ENCODE measurements at regions not wholly inside any gene's neighbourhood (a gene's known extent, or its start where the extent isn't known, plus 50 kb on each side); places are given as distances from the start of the nearest gene placed in this dataset.

DNA sequence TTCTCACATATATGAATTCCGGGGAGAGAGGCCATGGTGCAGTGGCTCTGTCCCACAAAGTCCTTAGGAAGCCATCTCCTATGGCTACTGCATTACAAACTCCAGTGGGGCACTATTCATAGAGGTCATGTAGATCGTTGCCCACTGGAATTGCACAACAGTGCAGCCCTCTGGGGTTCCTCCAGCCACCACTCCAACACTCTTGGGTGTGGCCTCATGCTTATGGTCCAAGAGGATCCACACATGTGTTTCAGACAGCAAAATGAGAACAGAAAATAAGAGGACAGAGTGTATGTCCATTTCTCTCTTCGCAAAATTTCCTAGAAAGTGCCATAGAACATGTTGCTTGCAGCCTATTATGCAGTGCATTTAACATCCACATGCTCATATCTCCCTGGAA lies 444.2 kb upstream of the FAM241A start:
- H3K27ac Mint-ChIP-seq: no peak overlapping the region
- ATAC-seq: no peak
- H3K36me3 Mint-ChIP-seq (ENCODE audit: low read depth): no peaks in the 10 kb centered on the region
- H3K4me1 Mint-ChIP-seq: no peaks in the 10 kb centered on the region
- H3K4me3 Mint-ChIP-seq: no peak overlapping the region
- no peak for DNase-seq
- ChIA-PET CTCF (no interaction called here), POLR2A (no interaction called here)
- H3K27me3 Mint-ChIP-seq: no peaks in the 10 kb centered on the region
- H3K9me3 Mint-ChIP-seq (ENCODE audit: low read depth): no peaks in the 10 kb centered on the region
- intact Hi-C loops (cut with DNase I, micrococcal nuclease): no loop called here

DNA sequence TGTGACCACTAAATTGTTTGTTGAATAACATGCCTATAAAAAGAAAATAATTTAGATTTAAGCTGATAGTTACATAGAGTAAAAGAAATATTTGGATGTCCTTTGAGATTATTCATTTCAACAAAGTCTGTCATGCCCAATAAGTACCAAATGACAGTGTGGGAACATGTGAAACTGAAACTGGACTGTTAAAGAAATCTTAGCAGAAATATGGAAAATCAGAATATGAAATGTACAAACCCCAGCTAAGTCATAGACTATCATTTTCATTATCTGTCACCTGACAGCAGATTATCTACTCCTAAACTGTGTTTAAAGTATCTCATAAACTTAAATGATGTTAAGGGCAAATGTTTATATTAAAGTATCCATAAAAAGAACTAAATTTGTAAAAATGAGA lies 437.8 kb upstream of the FAM241A start:
- no peaks in the 10 kb centered on the region for H3K27me3 Mint-ChIP-seq
- DNase-seq: no peak
- H3K9me3 Mint-ChIP-seq (ENCODE audit: low read depth): no peaks in the 10 kb centered on the region
- ATAC-seq: no peak
- no peak overlapping the region for H3K27ac Mint-ChIP-seq
- H3K4me1 Mint-ChIP-seq: no peaks in the 10 kb centered on the region
- CTCF ChIA-PET: no interaction called here
- POLR2A ChIA-PET: no interaction called here
- no peaks in the 10 kb centered on the region for H3K36me3 Mint-ChIP-seq (ENCODE audit: low read depth)
- intact Hi-C loops (cut with DNase I, micrococcal nuclease): no loop called here
- H3K4me3 Mint-ChIP-seq: no peak overlapping the region

DNA sequence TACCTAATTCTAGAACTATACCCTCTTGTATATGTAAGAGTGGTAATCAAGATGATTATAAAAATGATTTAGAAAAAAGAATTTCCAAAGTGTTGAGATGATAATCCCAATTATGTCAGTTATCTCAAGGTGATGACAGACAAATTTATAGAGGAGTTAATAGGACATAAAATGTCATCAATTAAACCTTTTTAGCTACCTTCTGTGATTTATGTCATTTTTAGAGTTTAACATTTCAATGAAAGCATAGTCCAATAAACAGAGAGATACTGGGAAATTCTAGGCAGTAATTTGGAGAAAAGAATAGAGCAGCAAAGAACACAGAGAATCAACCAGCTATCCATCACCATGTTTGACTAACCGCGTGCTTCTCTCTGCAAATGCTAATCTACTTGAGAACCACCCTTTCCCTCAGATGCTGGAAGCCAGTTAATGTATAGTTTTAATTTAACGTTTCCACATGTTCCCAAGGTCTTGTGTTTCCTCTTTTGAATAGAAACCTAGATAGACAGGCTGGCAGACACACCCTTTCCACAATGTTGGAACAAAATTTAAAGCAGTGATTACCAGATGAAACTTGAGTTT lies 433.1 kb upstream of the FAM241A start:
- Mint-ChIP-seq H3K27ac (no peak overlapping the region), H3K36me3 (ENCODE audit: low read depth) (no peaks in the 10 kb centered on the region), H3K4me3 (no peak overlapping the region), H3K27me3 (no peaks in the 10 kb centered on the region), H3K4me1 (no peaks in the 10 kb centered on the region), H3K9me3 (ENCODE audit: low read depth) (no peaks in the 10 kb centered on the region)
- CTCF ChIA-PET: no interaction called here
- DNase-seq (no peak), ATAC-seq (no peak)
- POLR2A ChIA-PET: no interaction called here
- intact Hi-C loops (cut with DNase I, micrococcal nuclease): no loop called here

DNA sequence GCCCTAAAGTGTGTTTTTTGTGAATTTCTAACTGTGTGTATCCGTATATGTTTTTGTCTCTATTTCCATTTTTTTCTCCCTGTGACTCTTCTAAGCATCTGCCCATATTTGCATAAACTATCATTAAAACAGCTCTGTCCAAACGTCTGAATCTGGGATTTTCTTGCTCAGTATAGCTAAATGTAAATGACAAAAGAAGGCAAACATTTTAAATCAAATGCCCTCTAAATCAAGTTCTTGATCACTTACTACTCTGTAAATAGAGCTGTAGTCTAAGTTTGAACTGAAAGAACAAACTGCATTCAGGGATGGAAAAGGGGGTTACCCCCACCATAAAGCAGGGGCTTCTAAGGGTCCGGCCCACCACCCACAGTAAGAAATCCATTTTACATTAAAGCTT lies 432.0 kb upstream of the FAM241A start:
- POLR2A ChIA-PET: no interaction called here
- intact Hi-C loops (cut with DNase I, micrococcal nuclease): no loop called here

DNA sequence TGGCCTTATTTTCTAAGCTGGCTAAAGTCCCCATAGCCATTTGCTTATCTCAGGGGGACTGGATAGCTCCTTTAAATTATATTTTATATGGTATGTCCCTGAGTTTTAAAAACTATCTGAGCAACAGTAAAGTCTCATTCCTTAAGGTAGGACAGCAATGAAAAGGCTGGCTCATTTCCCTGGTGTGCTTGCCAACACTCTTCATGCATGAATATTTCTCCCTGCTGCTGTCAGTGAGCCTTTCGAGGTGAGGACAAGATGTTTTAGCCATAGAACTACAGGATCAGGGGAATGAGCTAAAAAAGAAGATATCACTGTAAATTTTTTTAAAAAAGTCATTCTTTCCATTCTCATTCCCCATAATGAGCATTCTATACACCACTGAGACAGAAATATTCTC lies 427.3 kb upstream of the FAM241A start:
- no peaks in the 10 kb centered on the region for H3K9me3 Mint-ChIP-seq (ENCODE audit: low read depth)
- DNase-seq: no peak
- no peak overlapping the region for H3K27ac Mint-ChIP-seq
- H3K27me3 Mint-ChIP-seq: no peaks in the 10 kb centered on the region
- intact Hi-C loops (cut with DNase I, micrococcal nuclease): no loop called here
- POLR2A ChIA-PET: no interaction called here
- CTCF ChIA-PET: no interaction called here
- H3K36me3 Mint-ChIP-seq (ENCODE audit: low read depth): no peaks in the 10 kb centered on the region
- no peak for ATAC-seq
- no peak overlapping the region for H3K4me3 Mint-ChIP-seq
- no peaks in the 10 kb centered on the region for H3K4me1 Mint-ChIP-seq

More for the DNA sequence above, 432.0 kb upstream of the FAM241A start:
- H3K4me3 Mint-ChIP-seq: no peak overlapping the region
- no peaks in the 10 kb centered on the region for H3K9me3 Mint-ChIP-seq (ENCODE audit: low read depth)
- ATAC-seq (no peak), DNase-seq (no peak)
- no peaks in the 10 kb centered on the region for H3K27me3 Mint-ChIP-seq
- CTCF ChIA-PET: no interaction called here
- no peaks in the 10 kb centered on the region for H3K4me1 Mint-ChIP-seq
- no peak overlapping the region for H3K27ac Mint-ChIP-seq
- H3K36me3 Mint-ChIP-seq (ENCODE audit: low read depth): no peaks in the 10 kb centered on the region

DNA sequence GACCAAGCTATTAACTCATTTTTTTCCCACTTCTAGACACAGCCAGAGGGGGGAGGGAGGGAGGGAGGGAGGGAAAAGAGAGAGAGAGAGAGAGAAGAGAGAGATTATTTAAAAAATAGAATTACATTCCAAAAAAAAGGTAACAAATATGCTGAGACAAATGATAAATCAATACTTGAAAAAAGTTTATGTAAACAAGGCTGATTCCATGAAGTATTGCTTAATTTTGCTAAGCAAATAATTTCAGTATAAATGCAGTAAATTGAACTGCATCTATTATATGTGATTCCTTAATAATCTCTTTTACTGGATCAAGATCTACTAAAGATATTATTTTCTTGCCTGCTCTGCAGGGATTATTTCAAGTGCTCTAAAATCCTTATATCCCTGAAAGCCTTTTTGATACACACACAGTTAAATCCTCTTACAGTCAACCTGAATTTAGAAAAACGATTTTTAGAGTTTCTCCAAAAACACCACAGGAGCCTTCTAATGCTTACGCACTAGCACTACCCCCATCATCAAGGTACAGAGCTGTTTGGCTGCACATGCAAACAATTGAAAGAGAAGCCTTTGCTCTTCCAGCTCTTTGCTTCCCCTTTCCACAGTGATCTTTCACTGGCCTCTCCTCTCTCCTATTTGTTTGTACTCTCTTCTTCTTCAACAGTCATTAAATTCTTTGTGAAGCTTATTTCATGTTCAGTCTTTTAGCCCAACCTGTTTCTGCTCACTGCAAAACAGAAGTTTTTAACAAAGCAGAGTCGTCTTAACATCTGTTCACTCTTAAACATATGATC lies 426.3 kb upstream of the FAM241A start:
- H3K9me3 Mint-ChIP-seq (ENCODE audit: low read depth): no peaks in the 10 kb centered on the region
- ChIA-PET POLR2A (no interaction called here), CTCF (no interaction called here)
- no peaks in the 10 kb centered on the region for H3K36me3 Mint-ChIP-seq (ENCODE audit: low read depth)
- H3K4me1 Mint-ChIP-seq: no peaks in the 10 kb centered on the region
- no peak for ATAC-seq
- H3K27me3 Mint-ChIP-seq: no peaks in the 10 kb centered on the region
- no peak overlapping the region for H3K27ac Mint-ChIP-seq
- intact Hi-C loops (cut with DNase I, micrococcal nuclease): no loop called here
- no peak for DNase-seq
- no peak overlapping the region for H3K4me3 Mint-ChIP-seq

DNA sequence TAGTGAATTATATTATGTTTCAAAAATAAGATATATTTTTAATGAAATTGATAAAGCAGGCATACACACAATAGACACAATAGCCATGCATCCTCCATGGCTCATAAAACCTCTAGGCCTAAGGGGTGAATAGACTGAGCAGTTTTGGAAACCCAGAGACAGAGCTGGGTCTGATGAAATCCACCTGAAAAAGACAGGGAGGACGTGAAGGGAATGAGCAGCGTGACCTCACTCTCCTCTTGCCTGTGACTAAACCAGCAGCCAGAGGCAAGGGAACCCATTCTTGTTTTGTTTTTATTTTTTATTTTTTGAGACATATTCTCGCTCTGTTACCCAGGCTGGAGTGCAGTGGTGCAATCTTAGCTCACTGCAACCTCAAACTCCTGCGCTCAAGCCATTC lies 424.4 kb upstream of the FAM241A start:
- intact Hi-C loops (cut with DNase I, micrococcal nuclease): no loop called here
- POLR2A ChIA-PET: no interaction called here
- DNase-seq: no peak
- Mint-ChIP-seq H3K4me1 (no peaks in the 10 kb centered on the region), H3K36me3 (ENCODE audit: low read depth) (no peaks in the 10 kb centered on the region), H3K4me3 (no peak overlapping the region), H3K27ac (no peak overlapping the region), H3K9me3 (ENCODE audit: low read depth) (no peaks in the 10 kb centered on the region), H3K27me3 (no peaks in the 10 kb centered on the region)
- ATAC-seq: no peak
- CTCF ChIA-PET: no interaction called here

DNA sequence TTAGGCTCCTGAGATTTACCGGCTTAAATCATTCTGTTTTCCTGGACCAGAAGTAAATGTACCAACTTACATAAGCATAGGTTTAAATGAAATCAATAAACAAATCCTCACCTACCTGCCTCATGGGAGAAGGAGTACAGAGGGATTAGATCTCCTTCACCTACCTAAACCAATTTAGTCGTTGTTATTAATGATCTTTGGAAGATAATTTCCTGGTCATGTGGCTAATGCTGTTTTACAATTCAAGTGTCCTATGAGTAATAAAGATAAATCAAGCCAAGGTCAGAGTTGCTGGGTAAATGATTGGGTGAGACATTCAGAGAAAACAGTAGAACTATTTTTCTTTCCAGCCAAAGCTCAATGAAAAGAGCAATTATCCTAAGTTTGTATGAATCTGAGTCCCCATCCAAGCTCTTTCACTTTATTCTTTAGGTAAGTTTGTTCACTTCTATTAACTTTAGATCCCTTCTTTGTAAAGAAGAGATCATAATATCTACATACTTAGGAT lies 423.0 kb upstream of the FAM241A start:
- H3K9me3 Mint-ChIP-seq (ENCODE audit: low read depth): peaks cover 3% of the 10 kb centered on the region
- POLR2A ChIA-PET: no interaction called here
- H3K4me1 Mint-ChIP-seq: no peaks in the 10 kb centered on the region
- ATAC-seq: no peak
- no peaks in the 10 kb centered on the region for H3K36me3 Mint-ChIP-seq (ENCODE audit: low read depth)
- no peak overlapping the region for H3K27ac Mint-ChIP-seq
- intact Hi-C loops (cut with DNase I, micrococcal nuclease): no loop called here
- no peak overlapping the region for H3K4me3 Mint-ChIP-seq
- no peak for DNase-seq
- no peaks in the 10 kb centered on the region for H3K27me3 Mint-ChIP-seq
- CTCF ChIA-PET: no interaction called here

DNA sequence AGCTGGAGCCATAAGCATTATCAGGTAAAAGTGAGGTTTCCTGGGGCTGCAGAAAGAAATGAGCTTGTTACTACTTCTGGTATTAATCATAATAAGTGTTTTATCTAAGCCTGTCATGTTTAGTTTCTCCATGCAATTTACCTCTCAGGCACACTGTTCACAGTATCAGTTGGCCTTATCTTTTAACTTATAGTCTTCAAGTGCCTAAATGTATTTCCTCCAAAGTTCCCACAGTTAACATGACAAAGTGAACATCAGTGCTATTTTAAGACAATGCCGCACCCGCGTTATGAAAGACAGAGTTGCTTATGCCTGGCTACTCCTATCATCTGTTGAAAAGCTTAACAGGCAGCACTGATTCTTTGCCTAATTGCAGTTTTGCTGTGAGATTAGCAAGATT lies 408.7 kb upstream of the FAM241A start:
- CTCF ChIA-PET: no interaction called here

DNA sequence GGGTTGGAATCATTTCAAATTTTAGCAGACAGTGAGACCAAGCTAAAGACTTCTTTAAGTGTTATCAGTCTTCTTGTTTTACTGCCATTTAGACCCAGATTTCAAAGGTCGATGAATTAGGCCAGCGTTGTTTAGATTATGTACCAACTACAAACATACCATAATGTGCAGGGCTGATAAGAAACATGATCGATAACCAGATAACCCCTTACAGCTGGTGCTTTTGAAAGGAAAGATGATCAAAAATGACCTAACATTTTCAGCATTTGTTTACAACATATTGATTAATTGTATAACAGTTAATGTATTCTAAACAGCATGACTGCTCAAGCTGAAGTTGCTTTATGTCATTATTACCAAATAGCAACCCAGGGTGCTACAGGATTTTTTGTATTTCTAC lies 400.4 kb upstream of the FAM241A start:
- Mint-ChIP-seq H3K27ac (no peak overlapping the region), H3K36me3 (ENCODE audit: low read depth) (no peaks in the 10 kb centered on the region), H3K4me1 (no peaks in the 10 kb centered on the region), H3K4me3 (no peak overlapping the region), H3K27me3 (no peaks in the 10 kb centered on the region), H3K9me3 (ENCODE audit: low read depth) (no peaks in the 10 kb centered on the region)
- ATAC-seq (no peak), DNase-seq (no peak)
- intact Hi-C loops (cut with DNase I, micrococcal nuclease): no loop called here
- ChIA-PET CTCF (no interaction called here), POLR2A (no interaction called here)

More for the DNA sequence above, 408.7 kb upstream of the FAM241A start:
- DNase-seq (no peak), ATAC-seq (no peak)
- POLR2A ChIA-PET: no interaction called here
- Mint-ChIP-seq H3K27me3 (no peaks in the 10 kb centered on the region), H3K4me1 (no peaks in the 10 kb centered on the region), H3K36me3 (ENCODE audit: low read depth) (no peaks in the 10 kb centered on the region), H3K4me3 (no peak overlapping the region), H3K27ac (no peak overlapping the region), H3K9me3 (ENCODE audit: low read depth) (no peaks in the 10 kb centered on the region)
- intact Hi-C loops (cut with DNase I, micrococcal nuclease): no loop called here

DNA sequence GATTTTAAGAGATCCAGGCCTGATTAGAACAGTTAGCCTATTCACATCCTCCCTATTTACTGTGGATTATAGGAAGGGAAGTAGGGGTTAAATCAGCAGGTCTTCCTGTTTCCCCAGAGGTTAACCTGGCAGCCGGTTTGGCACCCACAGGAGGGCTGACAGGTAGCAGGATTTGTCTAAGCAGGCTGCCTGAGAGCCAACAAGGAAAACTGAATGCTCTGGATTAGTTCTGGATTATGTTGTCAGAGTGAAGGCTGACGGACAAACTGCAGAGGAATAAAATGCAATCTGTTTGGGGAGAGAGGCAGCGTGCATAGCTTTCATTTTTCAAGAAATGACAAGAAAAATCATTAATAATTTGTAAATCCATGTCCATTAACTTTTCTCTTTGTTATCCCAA lies 397.1 kb upstream of the FAM241A start:
- no peaks in the 10 kb centered on the region for H3K36me3 Mint-ChIP-seq (ENCODE audit: low read depth)
- intact Hi-C loops (cut with DNase I, micrococcal nuclease): no loop called here
- no peaks in the 10 kb centered on the region for H3K27me3 Mint-ChIP-seq
- H3K27ac Mint-ChIP-seq: no peak overlapping the region
- no peak overlapping the region for H3K4me3 Mint-ChIP-seq
- H3K9me3 Mint-ChIP-seq (ENCODE audit: low read depth): no peaks in the 10 kb centered on the region
- DNase-seq: no peak
- H3K4me1 Mint-ChIP-seq: no peaks in the 10 kb centered on the region
- POLR2A ChIA-PET: no interaction called here
- CTCF ChIA-PET: no interaction called here
- no peak for ATAC-seq

DNA sequence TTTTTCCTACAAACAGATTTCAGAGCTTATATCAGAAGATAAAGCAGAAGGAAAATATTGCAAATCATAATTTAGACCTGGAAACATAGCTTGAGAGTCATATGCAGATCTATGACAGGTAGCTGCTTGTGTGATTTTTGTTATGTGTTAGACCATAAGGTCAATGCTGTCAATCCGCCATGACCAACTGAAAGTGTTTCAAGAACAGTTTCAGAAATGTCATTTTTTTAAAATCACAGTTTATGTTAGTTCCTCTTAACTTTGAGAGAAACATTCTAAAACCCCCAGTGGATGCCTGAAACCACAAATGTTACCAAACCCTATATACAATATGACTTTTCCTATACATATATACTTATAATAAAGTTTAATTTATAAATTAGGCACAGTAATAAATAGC lies 391.3 kb upstream of the FAM241A start:
- ChIA-PET CTCF (no interaction called here), POLR2A (no interaction called here)
- no peak for ATAC-seq
- no peak overlapping the region for H3K4me3 Mint-ChIP-seq
- no peaks in the 10 kb centered on the region for H3K4me1 Mint-ChIP-seq
- H3K27ac Mint-ChIP-seq: no peak overlapping the region
- H3K27me3 Mint-ChIP-seq: no peaks in the 10 kb centered on the region
- intact Hi-C loops (cut with DNase I, micrococcal nuclease): no loop called here
- no peaks in the 10 kb centered on the region for H3K9me3 Mint-ChIP-seq (ENCODE audit: low read depth)
- no peaks in the 10 kb centered on the region for H3K36me3 Mint-ChIP-seq (ENCODE audit: low read depth)
- DNase-seq: no peak
